Activated naive CD4-positive, alpha-beta T cell treated with anti-CD3 and anti-CD28 coated beads, Interleukin-2, amount 10 ng/mL, durations not matched to agents 7 days and 5 days (primary cell): ENCODE measurements at regions not wholly inside any gene's neighbourhood (a gene's known extent, or its start where the extent isn't known, plus 50 kb on each side); places are given as distances from the start of the nearest gene placed in this dataset.

Experiments
- CTCF ChIA-PET: fragments of 350-600 bp; sonication (Branson Sonifier 250); formaldehyde crosslinking; loops from one replicate; lab custom pipeline; 2021; ENCODE audit warnings: antibody characterized with exemption; lab: Charles Lee
- DNase-seq: peaks from one replicate; pipeline ENCODE4 v3.0.0-alpha.2; 2020
- H3K27ac Mint-ChIP-seq: one replicate; pipeline ENCODE4 v1.8.0; 2021; ENCODE audit warnings: mild to moderate bottlenecking, moderate library complexity, mixed read lengths
- H3K27me3 Mint-ChIP-seq: one replicate; pipeline ENCODE4 v1.8.0; 2021; ENCODE audit warnings: mild to moderate bottlenecking, mixed read lengths
- H3K36me3 Mint-ChIP-seq: one replicate; pipeline ENCODE4 v1.8.0; 2021; ENCODE audit warnings: mixed read lengths
- H3K4me1 Mint-ChIP-seq: one replicate; pipeline ENCODE4 v1.8.0; 2021; ENCODE audit warnings: mixed read lengths
- H3K4me3 Mint-ChIP-seq: one replicate; pipeline ENCODE4 v1.8.0; 2021; ENCODE audit warnings: mild to moderate bottlenecking, moderate library complexity, mixed read lengths
- H3K9me3 Mint-ChIP-seq: one replicate; pipeline ENCODE4 v1.8.0; 2021; ENCODE audit warnings: mixed read lengths

DNA sequence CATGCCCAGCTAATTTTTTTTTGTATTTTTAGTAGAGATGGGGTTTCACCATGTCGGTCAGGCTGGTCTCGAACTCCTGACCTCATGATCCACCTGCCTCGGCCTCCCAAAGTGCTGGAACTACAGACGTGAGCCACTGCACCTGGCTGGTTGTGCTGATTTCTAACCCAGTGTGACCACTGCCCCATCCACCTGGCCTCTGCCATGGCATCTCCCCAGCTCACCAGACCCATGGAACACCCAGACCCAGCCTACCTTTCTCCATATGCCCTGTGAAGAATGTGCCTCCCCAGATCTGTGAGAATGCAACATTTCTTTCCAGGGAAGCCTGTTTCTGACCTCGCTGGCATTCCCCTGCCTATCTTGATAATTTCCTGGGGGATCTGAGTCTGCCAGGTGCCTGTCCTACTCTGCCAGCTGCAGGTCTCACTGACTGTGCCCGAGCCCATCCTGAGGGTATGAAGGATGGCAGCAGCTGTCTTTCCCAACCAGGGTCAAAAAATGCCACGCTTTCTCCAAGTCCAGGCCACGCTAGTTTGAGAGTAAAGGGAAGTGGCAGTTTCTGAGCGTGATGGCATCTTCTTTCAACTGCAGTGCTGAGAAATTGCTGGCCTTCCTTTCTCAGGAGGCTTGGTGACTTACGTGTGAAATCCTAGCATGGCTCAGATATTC lies 324.4 kb upstream of the ZNF32 start:
- no peak for DNase-seq
- Mint-ChIP-seq H3K9me3 (peaks cover 6% of the 10 kb centered on the region), H3K4me1 (peaks cover 9% of the 10 kb centered on the region), H3K36me3 (no peaks in the 10 kb centered on the region), H3K4me3 (no peak overlapping the region), H3K27ac (no peak overlapping the region), H3K27me3 (peaks cover 24% of the 10 kb centered on the region)
- CTCF ChIA-PET: no interaction called here

DNA sequence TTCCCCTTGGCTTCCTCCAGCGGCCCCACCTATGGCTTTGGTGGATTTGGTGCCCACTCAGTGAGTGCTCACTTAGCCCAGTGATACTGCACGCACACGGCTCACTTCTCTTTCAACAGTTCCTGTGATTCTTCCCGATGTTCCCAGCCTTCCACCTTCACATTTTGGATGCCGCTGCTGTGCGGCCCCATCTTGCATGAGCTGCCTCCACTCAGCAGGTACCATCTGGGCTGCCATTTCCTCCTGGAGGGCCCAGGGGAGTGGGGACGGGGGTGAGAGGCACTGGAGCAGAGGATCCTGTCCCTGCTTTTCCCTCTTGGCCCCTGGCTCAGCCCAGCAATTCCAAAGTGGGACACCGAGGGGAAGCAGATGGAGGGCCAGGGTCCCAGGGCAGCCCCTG lies 323.3 kb upstream of the ZNF32 start:
- Mint-ChIP-seq H3K9me3 (peaks cover 6% of the 10 kb centered on the region), H3K4me3 (no peak overlapping the region), H3K27ac (no peak overlapping the region), H3K4me1 (no peaks in the 10 kb centered on the region), H3K36me3 (no peaks in the 10 kb centered on the region), H3K27me3 (peaks cover 29% of the 10 kb centered on the region)
- CTCF ChIA-PET: no interaction called here
- no peak for DNase-seq

DNA sequence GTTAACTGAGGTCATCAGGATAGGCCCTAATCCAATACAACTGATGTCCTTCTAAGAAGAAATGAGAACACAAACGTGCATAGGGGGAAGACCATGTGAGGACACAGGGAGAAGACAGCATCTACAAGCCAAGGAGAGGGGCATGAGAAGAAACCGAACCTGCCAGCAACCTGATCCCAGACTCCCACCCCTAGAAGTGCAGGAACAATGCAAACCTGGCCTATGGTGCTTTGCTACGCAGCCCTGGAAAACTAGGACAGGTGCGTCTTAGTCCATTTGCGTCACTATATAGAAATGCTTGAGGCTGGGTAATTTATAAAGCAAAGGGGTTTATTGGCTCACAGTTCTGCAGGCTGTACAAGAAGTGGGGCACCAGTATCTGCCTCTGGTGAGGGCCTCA lies 322.6 kb upstream of the ZNF32 start:
- peaks cover 35% of the 10 kb centered on the region for H3K27me3 Mint-ChIP-seq
- H3K27ac Mint-ChIP-seq: no peak overlapping the region
- H3K36me3 Mint-ChIP-seq: no peaks in the 10 kb centered on the region
- H3K9me3 Mint-ChIP-seq: peaks cover 4% of the 10 kb centered on the region
- no peak overlapping the region for H3K4me3 Mint-ChIP-seq
- H3K4me1 Mint-ChIP-seq: no peaks in the 10 kb centered on the region
- CTCF ChIA-PET: no interaction called here
- DNase-seq: no peak

DNA sequence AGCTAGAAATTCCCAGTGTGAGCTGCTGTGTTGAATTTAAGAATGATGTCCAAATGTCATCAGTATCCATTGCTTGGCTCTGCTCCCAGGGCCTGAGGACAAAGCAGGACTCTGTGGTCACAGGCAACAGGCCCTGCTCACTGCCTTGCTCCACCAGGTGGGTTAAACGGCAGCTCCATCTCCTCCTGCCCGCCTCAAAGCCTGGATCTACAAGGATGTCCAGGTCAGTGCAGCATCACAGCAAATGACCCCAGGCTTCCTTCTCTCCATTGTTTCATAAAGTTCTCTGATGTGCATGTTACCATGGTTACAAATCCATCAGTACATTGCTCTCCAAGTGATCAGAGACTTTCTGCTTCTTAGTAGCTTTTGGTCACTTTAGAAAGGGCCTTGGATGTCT lies 322.0 kb upstream of the ZNF32 start:
- Mint-ChIP-seq H3K4me1 (no peaks in the 10 kb centered on the region), H3K27me3 (peaks cover 40% of the 10 kb centered on the region), H3K9me3 (peaks cover 2% of the 10 kb centered on the region), H3K4me3 (no peak overlapping the region), H3K36me3 (no peaks in the 10 kb centered on the region), H3K27ac (no peak overlapping the region)
- CTCF ChIA-PET: no interaction called here
- no peak for DNase-seq

DNA sequence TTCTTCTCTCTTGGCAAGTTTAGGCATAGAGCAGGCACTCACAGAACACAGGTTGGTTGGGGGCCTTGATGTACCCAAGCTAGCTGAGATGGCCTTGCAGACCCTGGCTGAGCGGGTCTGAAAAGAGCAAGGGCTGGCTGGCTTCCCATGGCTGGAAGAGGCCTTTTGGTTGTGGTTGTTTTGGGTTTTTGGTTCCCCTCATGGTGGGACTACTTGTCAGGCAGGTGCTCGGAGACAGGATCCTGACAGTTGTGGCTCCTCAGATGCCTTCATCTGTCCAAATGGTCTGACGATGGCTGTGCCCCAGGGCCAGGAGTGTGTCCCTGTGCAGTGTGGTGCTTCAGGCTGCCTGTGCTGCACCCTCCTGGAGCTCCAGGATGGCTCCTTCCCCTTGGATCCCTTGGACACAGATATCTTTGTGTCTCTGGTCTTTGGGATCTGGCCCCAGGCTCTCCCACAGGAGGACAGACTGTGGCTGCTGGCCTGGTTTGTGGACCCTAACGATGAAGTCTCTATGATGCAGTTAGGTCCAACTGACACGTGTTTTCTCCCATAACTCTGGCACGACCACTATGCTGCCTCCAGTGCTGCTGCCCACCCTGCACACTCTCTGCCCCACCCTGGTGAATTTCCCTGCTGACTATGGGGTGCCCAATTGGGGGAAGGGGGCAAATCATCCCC lies 321.5 kb upstream of the ZNF32 start:
- Mint-ChIP-seq H3K36me3 (no peaks in the 10 kb centered on the region), H3K4me3 (no peak overlapping the region), H3K9me3 (no peaks in the 10 kb centered on the region), H3K27ac (no peak overlapping the region), H3K4me1 (peaks cover 5% of the 10 kb centered on the region), H3K27me3 (peaks cover 44% of the 10 kb centered on the region)
- DNase-seq: no peak
- CTCF ChIA-PET: no interaction called here

DNA sequence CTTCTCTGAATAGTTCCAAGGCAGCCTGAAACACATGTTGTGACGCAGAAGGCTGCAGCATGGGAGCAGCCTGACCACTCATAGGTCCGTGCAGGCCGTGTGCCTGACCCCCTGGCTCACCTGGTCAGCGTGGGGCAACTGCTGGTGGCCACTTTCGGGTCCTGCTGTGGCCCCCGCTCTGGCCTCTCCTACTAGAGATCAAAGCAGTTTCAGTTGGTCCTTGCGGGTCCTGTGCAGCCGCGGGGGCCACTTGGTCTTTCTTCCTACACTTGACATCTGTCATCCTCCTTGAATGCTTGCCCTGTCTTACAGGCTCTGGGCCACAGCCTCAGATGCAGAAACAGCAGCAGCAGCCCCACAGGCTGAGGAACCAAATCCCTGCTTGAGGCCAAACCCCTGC lies 320.8 kb upstream of the ZNF32 start:
- Mint-ChIP-seq H3K27ac (no peak overlapping the region), H3K9me3 (no peaks in the 10 kb centered on the region), H3K27me3 (peaks cover 51% of the 10 kb centered on the region), H3K4me1 (peaks cover 7% of the 10 kb centered on the region), H3K4me3 (no peak overlapping the region), H3K36me3 (no peaks in the 10 kb centered on the region)
- CTCF ChIA-PET: no interaction called here
- DNase-seq: no peak

DNA sequence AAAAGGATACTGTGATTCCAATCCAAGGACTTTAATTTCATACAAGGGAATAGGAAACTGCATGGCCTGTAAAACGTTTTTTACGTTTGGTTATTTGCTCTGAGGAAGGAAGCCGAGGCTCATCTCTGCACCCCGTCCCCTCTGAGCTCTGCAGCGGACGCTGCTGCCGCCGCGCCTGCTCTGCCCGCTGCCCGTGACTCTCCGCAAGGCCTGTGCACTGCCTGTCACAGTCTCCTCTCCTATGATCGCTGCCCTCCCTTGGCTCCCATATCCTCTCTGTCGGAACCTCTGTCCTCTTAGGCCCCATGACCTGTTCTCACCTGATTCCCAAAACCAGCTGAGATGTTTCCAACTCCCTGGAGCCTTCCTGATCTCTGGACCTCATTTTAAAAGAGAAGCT lies 320.3 kb upstream of the ZNF32 start:
- Mint-ChIP-seq H3K4me1 (peaks cover 7% of the 10 kb centered on the region), H3K27ac (no peak overlapping the region), H3K36me3 (no peaks in the 10 kb centered on the region), H3K4me3 (no peak overlapping the region), H3K27me3 (peaks cover 56% of the 10 kb centered on the region), H3K9me3 (no peaks in the 10 kb centered on the region)
- CTCF ChIA-PET: no interaction called here
- no peak for DNase-seq

DNA sequence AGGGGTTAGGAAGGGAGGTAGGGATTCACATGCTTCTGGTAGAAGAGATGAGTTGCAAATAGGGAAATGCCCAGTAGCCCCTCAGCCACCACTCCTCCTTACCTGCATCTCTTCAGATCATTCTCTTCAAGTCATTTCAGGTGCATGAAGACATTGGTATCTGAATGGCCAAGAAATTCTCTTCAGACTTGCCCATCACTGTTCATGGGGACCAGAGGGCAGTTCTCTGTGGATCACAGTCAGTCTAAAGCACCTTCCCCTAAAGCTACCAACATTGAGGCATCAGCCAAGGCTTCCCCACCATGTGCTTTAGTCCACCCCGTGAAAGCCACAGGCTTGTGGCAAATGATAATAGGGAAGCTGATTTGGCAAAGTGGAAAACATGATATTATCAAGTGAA lies 319.4 kb upstream of the ZNF32 start:
- H3K36me3 Mint-ChIP-seq: no peaks in the 10 kb centered on the region
- H3K4me1 Mint-ChIP-seq: peaks cover 7% of the 10 kb centered on the region
- H3K27me3 Mint-ChIP-seq: peaks cover 61% of the 10 kb centered on the region
- no peak for DNase-seq
- H3K4me3 Mint-ChIP-seq: no peak overlapping the region
- no peak overlapping the region for H3K27ac Mint-ChIP-seq
- CTCF ChIA-PET: no interaction called here
- no peaks in the 10 kb centered on the region for H3K9me3 Mint-ChIP-seq

DNA sequence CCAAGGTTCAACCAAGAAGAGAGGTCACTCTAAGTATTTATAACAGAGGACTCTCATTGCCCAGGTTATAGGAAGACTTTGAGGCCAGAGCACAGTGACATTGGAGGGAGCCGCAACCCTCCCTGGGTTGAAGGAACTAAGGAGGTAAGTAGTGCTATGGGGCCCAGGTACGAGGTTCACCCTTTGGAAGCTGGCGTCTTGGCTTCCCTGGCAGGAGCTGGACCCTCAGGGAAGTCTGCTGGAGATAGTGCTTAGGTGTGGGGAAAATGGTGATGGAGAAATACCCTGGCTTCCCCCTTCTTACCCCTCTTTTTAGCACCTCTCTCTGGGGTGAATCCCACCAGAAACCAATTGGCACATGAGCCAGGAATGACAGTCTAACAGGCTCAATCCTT lies 317.9 kb upstream of the ZNF32 start:
- H3K9me3 Mint-ChIP-seq: no peaks in the 10 kb centered on the region

DNA sequence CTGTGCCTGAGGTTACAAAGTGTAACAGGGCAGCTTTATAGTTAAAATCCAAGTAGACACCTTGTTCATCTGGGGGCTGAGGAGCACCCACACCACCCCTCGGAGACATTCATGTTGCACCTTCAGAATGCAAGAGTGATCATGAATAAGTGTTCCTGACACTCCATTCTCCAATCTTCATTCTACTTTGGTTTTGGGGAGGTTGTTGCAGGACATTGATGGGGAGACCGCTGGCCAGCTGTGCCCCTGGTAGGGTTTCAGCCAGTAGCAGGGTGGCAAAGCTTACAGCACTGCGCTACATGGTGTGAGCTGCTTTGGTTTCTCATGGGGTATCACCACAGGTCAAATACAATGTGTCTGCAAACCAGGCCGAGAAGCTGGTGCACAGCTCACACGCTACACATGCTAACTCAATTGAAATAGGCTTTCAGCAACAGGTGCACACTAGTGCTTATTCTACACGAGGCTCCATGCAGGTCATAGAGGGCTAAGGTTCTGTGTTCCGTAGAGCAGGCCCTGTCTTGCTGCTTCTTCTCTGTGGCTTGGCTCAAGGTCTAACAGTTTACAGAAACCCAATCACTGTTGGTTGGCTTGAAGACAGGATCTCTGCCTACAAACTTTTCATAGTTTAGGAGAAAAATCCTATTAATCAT lies 317.4 kb upstream of the ZNF32 start:
- no peak for DNase-seq
- H3K4me1 Mint-ChIP-seq: peaks cover 7% of the 10 kb centered on the region
- peaks cover 74% of the 10 kb centered on the region for H3K27me3 Mint-ChIP-seq
- CTCF ChIA-PET: no interaction called here
- H3K36me3 Mint-ChIP-seq: no peaks in the 10 kb centered on the region
- H3K9me3 Mint-ChIP-seq: no peaks in the 10 kb centered on the region
- no peak overlapping the region for H3K27ac Mint-ChIP-seq
- no peak overlapping the region for H3K4me3 Mint-ChIP-seq

More for the DNA sequence above, 317.9 kb upstream of the ZNF32 start:
- no peaks in the 10 kb centered on the region for H3K36me3 Mint-ChIP-seq
- peaks cover 74% of the 10 kb centered on the region for H3K27me3 Mint-ChIP-seq
- H3K4me1 Mint-ChIP-seq: peaks cover 7% of the 10 kb centered on the region
- no peak overlapping the region for H3K27ac Mint-ChIP-seq
- no peak for DNase-seq
- CTCF ChIA-PET: no interaction called here
- no peak overlapping the region for H3K4me3 Mint-ChIP-seq

DNA sequence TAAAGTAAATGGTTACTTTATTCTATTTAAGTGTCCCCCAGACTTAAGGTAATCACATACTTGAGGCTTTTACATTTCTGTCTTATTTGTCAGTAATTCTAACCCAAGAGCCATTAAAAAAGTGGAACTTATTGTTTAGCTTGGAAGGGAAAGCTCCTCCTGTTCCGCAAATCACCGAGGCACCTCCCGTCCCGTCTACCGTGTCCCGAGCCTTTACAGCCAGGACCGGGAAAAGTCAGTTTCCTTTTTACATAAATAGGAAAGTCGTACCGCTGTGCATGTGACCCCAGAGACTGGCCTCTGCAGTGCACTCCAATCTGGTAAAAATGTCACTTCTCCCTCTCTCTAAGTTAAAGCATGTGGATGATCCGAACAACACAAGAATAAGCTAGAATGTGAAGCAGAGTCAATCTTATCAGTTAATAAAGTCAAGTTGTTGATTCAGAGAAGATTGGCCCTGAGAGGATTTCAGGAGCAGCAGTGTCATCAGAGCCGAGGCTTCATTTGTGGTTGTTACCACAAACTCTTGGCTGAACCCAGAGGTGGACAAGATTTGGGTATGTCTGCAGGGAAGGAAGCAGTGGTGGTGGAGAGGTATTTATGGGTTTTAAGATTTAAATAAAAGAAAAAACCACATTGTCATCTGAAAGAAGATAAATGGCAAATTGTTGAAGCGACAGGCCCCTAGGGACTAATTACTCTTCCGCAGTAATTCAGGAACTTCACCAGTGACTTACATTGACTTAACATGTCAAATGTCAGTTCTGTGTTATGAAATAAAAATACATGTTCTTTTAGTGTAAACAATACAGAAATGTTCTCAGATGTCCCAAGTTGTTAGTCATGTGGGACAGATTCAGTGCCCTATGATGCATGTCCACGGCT lies 316.6 kb upstream of the ZNF32 start:
- CTCF ChIA-PET: interaction anchor here (0.7 kb wide), 1 partner anchor 14 kb away, joined by 3 read pairs; no protein-coding TSS in a partner anchor
- H3K9me3 Mint-ChIP-seq: no peaks in the 10 kb centered on the region
- no peak overlapping the region for H3K27ac Mint-ChIP-seq
- peaks cover 7% of the 10 kb centered on the region for H3K4me1 Mint-ChIP-seq
- DNase-seq: no peak
- no peaks in the 10 kb centered on the region for H3K36me3 Mint-ChIP-seq
- no peak overlapping the region for H3K4me3 Mint-ChIP-seq
- peaks cover 69% of the 10 kb centered on the region for H3K27me3 Mint-ChIP-seq

DNA sequence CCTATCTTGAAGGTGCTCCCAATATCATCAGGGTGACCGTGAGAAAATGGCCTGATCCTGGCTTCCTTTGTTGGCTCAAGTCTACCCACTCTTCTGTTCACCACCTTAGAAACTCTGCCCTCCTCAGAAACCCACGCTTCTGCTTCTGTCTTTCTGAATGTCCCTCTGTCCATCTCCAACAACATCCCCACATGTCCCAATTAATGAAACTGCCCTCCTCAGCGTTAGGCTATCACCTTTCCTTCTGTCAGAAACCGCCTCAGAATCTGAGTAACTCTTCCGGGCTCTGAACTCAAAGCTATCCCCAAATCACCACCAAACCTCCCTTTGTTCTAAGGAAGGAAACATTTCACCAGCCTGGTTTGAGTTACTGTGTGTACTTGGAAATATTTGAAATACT lies 315.8 kb upstream of the ZNF32 start:
- no peak for DNase-seq
- Mint-ChIP-seq H3K4me1 (peaks cover 7% of the 10 kb centered on the region), H3K4me3 (no peak overlapping the region), H3K36me3 (no peaks in the 10 kb centered on the region), H3K27ac (no peak overlapping the region), H3K27me3 (peaks cover 61% of the 10 kb centered on the region), H3K9me3 (no peaks in the 10 kb centered on the region)
- CTCF ChIA-PET: interaction anchor here (0.7 kb wide), 1 partner anchor 13 kb away, joined by 3 read pairs; no protein-coding TSS in a partner anchor

DNA sequence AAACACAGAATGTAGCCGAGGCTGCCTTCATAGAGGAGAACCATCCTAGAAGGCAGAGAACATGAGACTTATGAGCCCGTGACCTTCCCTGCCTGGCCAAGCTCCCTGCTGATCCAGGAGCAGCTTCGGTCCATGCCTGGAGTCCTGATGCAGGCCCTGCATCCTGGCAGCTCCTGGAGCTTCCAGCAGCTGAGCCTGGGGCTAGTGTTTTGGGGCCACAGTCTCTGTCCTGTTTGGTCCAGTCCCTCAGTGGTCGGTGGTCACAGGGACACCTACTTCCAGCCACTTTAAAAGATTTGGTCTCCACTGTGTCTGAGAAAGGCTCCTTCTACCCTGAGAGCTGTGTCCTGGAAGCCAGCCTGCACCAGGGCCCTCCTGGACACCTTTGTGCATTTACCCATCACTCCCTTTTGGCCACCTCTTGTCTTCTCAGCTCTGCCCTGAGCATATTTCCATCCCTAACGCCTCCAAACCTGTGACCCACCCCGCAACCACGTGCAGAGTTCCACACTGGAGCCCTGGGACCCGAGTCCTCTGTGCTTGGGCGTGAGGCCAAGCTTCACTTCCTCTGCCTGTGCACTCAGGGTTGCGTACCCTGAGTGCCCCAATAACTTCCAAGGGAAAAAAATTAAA lies 315.2 kb upstream of the ZNF32 start:
- H3K27ac Mint-ChIP-seq: no peak overlapping the region
- H3K36me3 Mint-ChIP-seq: no peaks in the 10 kb centered on the region

DNA sequence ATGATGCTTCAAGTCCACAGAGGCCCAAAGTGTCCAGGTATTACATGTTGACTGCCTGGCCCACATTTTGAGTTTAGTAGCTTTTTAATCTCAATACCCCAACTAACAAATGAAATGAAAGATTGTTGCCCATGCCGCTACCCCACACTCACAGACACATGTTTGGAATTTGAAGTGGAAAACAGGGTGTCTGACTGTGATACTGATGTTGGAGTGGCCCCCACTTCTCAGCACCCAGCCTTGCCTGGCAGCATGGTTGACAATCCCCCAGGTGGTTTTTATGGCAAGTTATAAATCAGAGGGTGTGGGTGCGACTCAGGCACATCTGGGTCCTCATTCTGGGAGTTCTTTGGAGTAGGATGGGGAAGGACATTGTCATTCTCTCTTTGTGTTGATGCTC lies 314.7 kb upstream of the ZNF32 start:
- CTCF ChIA-PET: no interaction called here
- DNase-seq: no peak
- H3K36me3 Mint-ChIP-seq: no peaks in the 10 kb centered on the region
- no peak overlapping the region for H3K4me3 Mint-ChIP-seq
- no peak overlapping the region for H3K27ac Mint-ChIP-seq
- H3K9me3 Mint-ChIP-seq: no peaks in the 10 kb centered on the region
- peaks cover 53% of the 10 kb centered on the region for H3K27me3 Mint-ChIP-seq
- H3K4me1 Mint-ChIP-seq: peaks cover 7% of the 10 kb centered on the region

More for the DNA sequence above, 315.2 kb upstream of the ZNF32 start:
- no peak overlapping the region for H3K4me3 Mint-ChIP-seq
- no peak for DNase-seq
- CTCF ChIA-PET: no interaction called here
- H3K9me3 Mint-ChIP-seq: no peaks in the 10 kb centered on the region
- peaks cover 7% of the 10 kb centered on the region for H3K4me1 Mint-ChIP-seq
- H3K27me3 Mint-ChIP-seq: peaks cover 56% of the 10 kb centered on the region
